Keratinocyte (primary cell): ENCODE measurements at regions not wholly inside any gene's neighbourhood (a gene's known extent, or its start where the extent isn't known, plus 50 kb on each side); places are given as distances from the start of the nearest gene placed in this dataset.

ENCODE experiments used
- DNase-seq: peaks from one replicate; pipeline ENCODE4 v3.0.0-alpha.2; 2011; ENCODE audit warnings: low read depth, missing footprints, low spot score
- FAIRE-seq: peaks from 2 replicates; lab custom pipeline; 2011; peaks lifted over from hg19 to GRCh38; lab: Jason Lieb, UNC
- H2AFZ ChIP-seq: 2 replicates; pipeline ENCODE4 v1.6.0; 2012; ENCODE audit warnings: low read length, control low read depth, inconsistent platforms; ENCODE audit not compliant: control insufficient read depth
- H3K27ac ChIP-seq: 2 replicates; pipeline ENCODE4 v1.5.1; 2011; ENCODE audit warnings: low read length; ENCODE audit not compliant: control insufficient read depth, insufficient read depth
- H3K27me3 ChIP-seq: 3 replicates; pipeline ENCODE4 v1.6.0; 2011; ENCODE audit warnings: low read length; ENCODE audit not compliant: control insufficient read depth, insufficient read depth; ENCODE audit errors: extremely low read depth
- H3K36me3 ChIP-seq, 2 experiments: 2 replicates in 1 of 2; 3 replicates in 1 of 2; pipeline ENCODE4 v1.5.1; 2011; ENCODE audit warnings: low read length in 2 of 2, mild to moderate bottlenecking in 1 of 2; ENCODE audit not compliant: control insufficient read depth in 2 of 2, insufficient read depth in 2 of 2; ENCODE audit errors: extremely low read depth in 1 of 2
- H3K4me1 ChIP-seq: 3 replicates; pipeline ENCODE4 v1.5.1; 2011; ENCODE audit warnings: low read length; ENCODE audit not compliant: control insufficient read depth, insufficient read depth; ENCODE audit errors: extremely low read depth
- H3K4me2 ChIP-seq: 3 replicates; pipeline ENCODE4 v1.6.0; 2011; ENCODE audit warnings: low read depth, low read length; ENCODE audit not compliant: control insufficient read depth, insufficient read depth; ENCODE audit errors: extremely low read depth
- H3K4me3 ChIP-seq, 3 experiments: fragments of 200-600 bp in 1 of 3; sonication (generic) in 1 of 3; 2 replicates in 2 of 3; 3 replicates in 1 of 3; pipeline ENCODE4 v1.5.1; 2011 to 2016; ENCODE audit warnings: low read length in 3 of 3, mild to moderate bottlenecking in 3 of 3, control low read depth in 2 of 3, inconsistent platforms in 1 of 3, low read depth in 1 of 3, mixed read lengths in 1 of 3, mixed run types in 1 of 3, moderate library complexity in 1 of 3; ENCODE audit not compliant: control insufficient read depth in 2 of 3, insufficient read depth in 2 of 3; ENCODE audit errors: extremely low read depth in 1 of 3
- H3K79me2 ChIP-seq: 2 replicates; pipeline ENCODE4 v1.6.0; 2012; ENCODE audit warnings: low read length; ENCODE audit not compliant: control insufficient read depth, insufficient read depth
- H3K9ac ChIP-seq: 3 replicates; pipeline ENCODE4 v1.6.0; 2011; ENCODE audit warnings: low read length; ENCODE audit not compliant: control insufficient read depth, insufficient read depth; ENCODE audit errors: extremely low read depth
- H3K9me1 ChIP-seq: 3 replicates; pipeline ENCODE4 v1.6.0; 2011; ENCODE audit warnings: low read length; ENCODE audit not compliant: control insufficient read depth, insufficient read depth; ENCODE audit errors: extremely low read depth
- H3K9me3 ChIP-seq: 2 replicates; pipeline ENCODE4 v1.5.1; 2012; ENCODE audit warnings: low read depth, low read length; ENCODE audit not compliant: control insufficient read depth
- H4K20me1 ChIP-seq: 3 replicates; pipeline ENCODE4 v1.6.0; 2011; ENCODE audit warnings: low read length; ENCODE audit not compliant: control insufficient read depth, insufficient read depth; ENCODE audit errors: extremely low read depth
- EZH2 ChIP-seq: IDR thresholded peaks from one replicate; pipeline ENCODE4 v1.6.1; 2012; ENCODE audit warnings: inconsistent platforms, mild to moderate bottlenecking, low read length, moderate library complexity
- dilution Hi-C: fragments of 300-500 bp; cut with MboI; formaldehyde crosslinking; loops from one replicate; pipeline ENCODE4 v1.7.0; 2020; ENCODE audit warnings: low sequenced_read_pairs; ENCODE audit not compliant: extremely low pct_ligation_motif_present
- TF ChIP-seq, protein P1 (sequence below), 3 experiments: IDR thresholded peaks in 1 of 3; conservative IDR thresholded peaks in 1 of 3; optimal IDR thresholded peaks in 1 of 3; 2 replicates in 2 of 3; 3 replicates in 1 of 3; pipeline versions ENCODE3 to v1.5.1; 2011; ENCODE audit warnings: low read length in 3 of 3, mild to moderate bottlenecking in 3 of 3, moderate library complexity in 2 of 3, control low read depth in 1 of 3, inconsistent platforms in 1 of 3; ENCODE audit not compliant: insufficient read depth in 2 of 3; ENCODE audit errors: extremely low read depth in 1 of 3

- no peaks in the 10 kb centered on the region for H4K20me1 ChIP-seq
- no peaks in the 10 kb centered on the region for H3K36me3 ChIP-seq
- H3K27me3 ChIP-seq = no peaks in the 10 kb centered on the region
- H2AFZ ChIP-seq = no peak overlapping the region
- no peak overlapping the region for H3K9ac ChIP-seq
- dilution Hi-C loops = no loop called here
- no peak overlapping the region for H3K4me2 ChIP-seq
- H3K4me1 ChIP-seq = no peaks in the 10 kb centered on the region
- FAIRE-seq (no peak), DNase-seq (no peak)
- TF ChIP-seq, protein P1, sequence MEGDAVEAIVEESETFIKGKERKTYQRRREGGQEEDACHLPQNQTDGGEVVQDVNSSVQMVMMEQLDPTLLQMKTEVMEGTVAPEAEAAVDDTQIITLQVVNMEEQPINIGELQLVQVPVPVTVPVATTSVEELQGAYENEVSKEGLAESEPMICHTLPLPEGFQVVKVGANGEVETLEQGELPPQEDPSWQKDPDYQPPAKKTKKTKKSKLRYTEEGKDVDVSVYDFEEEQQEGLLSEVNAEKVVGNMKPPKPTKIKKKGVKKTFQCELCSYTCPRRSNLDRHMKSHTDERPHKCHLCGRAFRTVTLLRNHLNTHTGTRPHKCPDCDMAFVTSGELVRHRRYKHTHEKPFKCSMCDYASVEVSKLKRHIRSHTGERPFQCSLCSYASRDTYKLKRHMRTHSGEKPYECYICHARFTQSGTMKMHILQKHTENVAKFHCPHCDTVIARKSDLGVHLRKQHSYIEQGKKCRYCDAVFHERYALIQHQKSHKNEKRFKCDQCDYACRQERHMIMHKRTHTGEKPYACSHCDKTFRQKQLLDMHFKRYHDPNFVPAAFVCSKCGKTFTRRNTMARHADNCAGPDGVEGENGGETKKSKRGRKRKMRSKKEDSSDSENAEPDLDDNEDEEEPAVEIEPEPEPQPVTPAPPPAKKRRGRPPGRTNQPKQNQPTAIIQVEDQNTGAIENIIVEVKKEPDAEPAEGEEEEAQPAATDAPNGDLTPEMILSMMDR (optimal IDR thresholded peaks at IDR 0.05 in 1 of 3, IDR thresholded peaks at IDR 0.05 in 1 of 3, conservative IDR thresholded peaks at IDR 0.05 in 1 of 3; ENCODE audit: extremely low read depth in 1 of 3, insufficient read depth in 2 of 3, low read length in 3 of 3) = no peak
- no peak for TF ChIP-seq EZH2
- no peaks in the 10 kb centered on the region for H3K9me3 ChIP-seq
- H3K4me3 ChIP-seq = no peak overlapping the region
- no peak overlapping the region for H3K27ac ChIP-seq
- no peaks in the 10 kb centered on the region for H3K79me2 ChIP-seq
- H3K9me1 ChIP-seq = no peaks in the 10 kb centered on the region
Observed at GRCh38 chr6:85172161-85172560, 277.7 kb upstream of the NT5E start.

DNA sequence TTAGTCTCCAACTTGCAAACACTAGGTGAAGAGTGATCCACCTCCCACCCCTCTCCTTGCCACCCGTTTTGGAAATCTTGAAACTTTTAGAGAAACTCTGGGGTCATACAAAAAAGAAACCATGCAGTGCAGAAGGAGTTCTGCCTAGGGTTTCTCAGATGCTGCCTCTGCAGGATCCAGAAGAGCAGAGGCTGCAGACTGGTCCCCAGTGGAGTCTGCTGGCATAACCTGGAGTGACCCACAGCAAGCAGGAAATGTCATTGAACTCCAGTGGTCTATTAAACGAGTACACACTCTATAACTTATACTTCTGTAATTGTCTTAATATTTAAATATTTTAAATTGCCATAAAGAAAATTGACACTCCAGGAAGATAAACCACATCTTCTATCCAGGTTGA, 280.7 kb upstream of the NT5E start:
- Histone ChIP-seq H3K9ac (no peak overlapping the region), H3K4me3 (no peak overlapping the region), H3K9me3 (no peaks in the 10 kb centered on the region), H4K20me1 (no peaks in the 10 kb centered on the region), H3K79me2 (no peaks in the 10 kb centered on the region), H3K9me1 (no peaks in the 10 kb centered on the region), H3K27me3 (no peaks in the 10 kb centered on the region), H2AFZ (no peak overlapping the region), H3K4me2 (no peak overlapping the region), H3K36me3 (no peaks in the 10 kb centered on the region), H3K27ac (no peak overlapping the region), H3K4me1 (no peaks in the 10 kb centered on the region)
- FAIRE-seq = no peak
- TF ChIP-seq, protein P1 (optimal IDR thresholded peaks at IDR 0.05 in 1 of 3, IDR thresholded peaks at IDR 0.05 in 1 of 3, conservative IDR thresholded peaks at IDR 0.05 in 1 of 3; ENCODE audit: extremely low read depth in 1 of 3, insufficient read depth in 2 of 3, low read length in 3 of 3) = no peak
- no peak for TF ChIP-seq EZH2
- no peak for DNase-seq
- dilution Hi-C loops = no loop called here
